ENCODE measurements at regions not wholly inside any gene's neighbourhood (a gene's known extent, or its start where the extent isn't known, plus 50 kb on each side); places are given as distances from the start of the nearest gene placed in this dataset.
A peak's percentile ranks its signal among the peaks of the same experiment; 100 is the strongest.

DNA sequence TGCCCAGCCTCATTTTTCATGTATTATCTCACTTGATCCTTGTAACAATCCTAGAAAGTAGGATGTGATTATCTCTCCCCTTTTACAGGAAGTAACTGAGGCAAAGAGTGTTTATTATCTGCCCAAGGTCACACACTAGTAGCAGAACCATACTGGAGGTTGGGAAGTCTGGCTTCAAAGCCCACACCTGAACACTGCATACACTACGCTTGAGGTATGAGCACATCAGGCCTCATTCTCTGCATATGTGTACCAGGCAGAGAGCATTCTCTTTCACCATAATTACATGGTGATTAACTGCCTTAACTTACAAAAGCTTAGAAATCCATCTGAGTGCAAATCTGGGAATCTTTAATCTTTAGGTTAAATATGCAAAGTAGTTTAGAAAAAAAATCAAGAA is 361.8 kb downstream of the MFSD1 start:
- no peak for DNase-seq (ENCODE audit: low read depth)
- TF ChIP-seq, protein P1, sequence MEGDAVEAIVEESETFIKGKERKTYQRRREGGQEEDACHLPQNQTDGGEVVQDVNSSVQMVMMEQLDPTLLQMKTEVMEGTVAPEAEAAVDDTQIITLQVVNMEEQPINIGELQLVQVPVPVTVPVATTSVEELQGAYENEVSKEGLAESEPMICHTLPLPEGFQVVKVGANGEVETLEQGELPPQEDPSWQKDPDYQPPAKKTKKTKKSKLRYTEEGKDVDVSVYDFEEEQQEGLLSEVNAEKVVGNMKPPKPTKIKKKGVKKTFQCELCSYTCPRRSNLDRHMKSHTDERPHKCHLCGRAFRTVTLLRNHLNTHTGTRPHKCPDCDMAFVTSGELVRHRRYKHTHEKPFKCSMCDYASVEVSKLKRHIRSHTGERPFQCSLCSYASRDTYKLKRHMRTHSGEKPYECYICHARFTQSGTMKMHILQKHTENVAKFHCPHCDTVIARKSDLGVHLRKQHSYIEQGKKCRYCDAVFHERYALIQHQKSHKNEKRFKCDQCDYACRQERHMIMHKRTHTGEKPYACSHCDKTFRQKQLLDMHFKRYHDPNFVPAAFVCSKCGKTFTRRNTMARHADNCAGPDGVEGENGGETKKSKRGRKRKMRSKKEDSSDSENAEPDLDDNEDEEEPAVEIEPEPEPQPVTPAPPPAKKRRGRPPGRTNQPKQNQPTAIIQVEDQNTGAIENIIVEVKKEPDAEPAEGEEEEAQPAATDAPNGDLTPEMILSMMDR (IDR thresholded peaks at IDR 0.05; ENCODE audit: insufficient read depth, low read depth, low read length): no peak
- H3K4me3 ChIP-seq (ENCODE audit: low read depth, low read length): no peak overlapping the region

DNA sequence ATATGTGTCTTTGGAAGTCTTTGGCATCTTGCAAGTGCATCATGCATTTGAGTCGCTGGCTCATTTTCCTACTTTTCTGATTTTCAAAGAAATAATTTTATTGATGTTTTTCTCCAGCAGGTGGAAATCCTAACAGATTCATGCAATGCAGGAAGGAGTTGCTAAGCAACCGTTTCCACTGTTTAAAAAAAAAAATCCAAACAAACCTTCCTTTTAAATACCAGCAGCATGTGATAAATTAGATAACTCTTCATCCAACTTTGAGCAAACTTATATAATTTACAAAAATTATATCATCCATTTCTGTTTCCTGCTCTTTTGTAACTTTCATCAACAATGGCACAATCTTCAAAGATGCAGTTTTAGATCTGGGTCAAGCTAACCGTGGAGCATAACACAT is 364.1 kb downstream of the MFSD1 start:
- DNase-seq (ENCODE audit: low read depth): peak; percentile 11
- H3K4me3 ChIP-seq (ENCODE audit: low read depth, low read length): no peak overlapping the region
- TF ChIP-seq, protein P1 (IDR thresholded peaks at IDR 0.05; ENCODE audit: insufficient read depth, low read depth, low read length): no peak

DNA sequence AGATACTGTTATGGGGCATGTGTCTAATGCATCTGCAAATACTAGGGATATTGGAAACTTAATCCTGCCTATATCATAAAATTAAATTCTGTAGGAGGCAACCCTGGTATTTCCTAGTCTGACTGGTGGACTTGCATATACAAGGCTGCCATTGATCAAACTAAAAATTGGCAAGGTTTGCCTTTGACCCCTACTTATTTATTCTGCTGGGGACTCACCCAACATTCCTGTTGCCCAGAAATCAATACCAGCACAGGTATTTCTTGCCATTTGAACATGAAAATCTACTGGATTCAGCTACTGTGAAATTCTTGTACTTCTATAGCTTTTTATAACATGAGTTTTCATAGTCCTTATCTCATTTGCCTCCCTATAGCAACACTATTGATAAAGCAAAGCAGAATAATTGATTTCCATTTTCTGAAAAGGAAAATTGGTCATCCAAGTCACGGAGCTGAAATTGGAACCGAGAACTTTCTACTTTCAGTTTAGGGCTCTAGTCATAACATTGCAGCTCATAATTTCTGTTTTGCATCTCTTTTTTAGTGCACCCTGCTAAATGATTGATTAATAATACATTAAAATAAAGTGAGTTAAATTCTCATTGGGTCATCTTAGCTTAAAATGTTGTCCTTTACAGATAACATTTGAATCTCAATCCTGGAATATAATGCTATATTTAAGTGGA is 365.2 kb downstream of the MFSD1 start:
- no peak overlapping the region for H3K4me3 ChIP-seq (ENCODE audit: low read depth, low read length)
- DNase-seq (ENCODE audit: low read depth): no peak
- TF ChIP-seq, protein P1 (IDR thresholded peaks at IDR 0.05; ENCODE audit: insufficient read depth, low read depth, low read length): no peak

DNA sequence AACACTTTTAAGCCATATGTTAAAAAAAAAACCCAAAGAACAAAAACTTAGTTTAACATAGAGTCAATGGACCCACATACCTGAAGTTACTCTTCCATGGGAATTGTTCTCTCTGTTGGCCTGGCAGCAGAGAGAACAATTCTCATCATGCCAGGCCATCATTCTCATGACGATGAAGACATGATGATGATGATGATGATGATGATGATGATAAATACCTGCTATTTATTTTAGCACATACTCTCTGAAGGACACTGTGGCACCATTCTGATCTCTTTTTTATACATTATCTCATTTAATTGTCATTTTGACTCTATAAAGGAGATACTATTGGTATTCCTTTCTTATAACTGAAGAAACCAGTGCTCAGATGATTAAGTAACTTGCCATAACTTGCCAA is 366.9 kb downstream of the MFSD1 start:
- H3K4me3 ChIP-seq (ENCODE audit: low read depth, low read length): no peak overlapping the region
- no peak for DNase-seq (ENCODE audit: low read depth)
- TF ChIP-seq, protein P1 (IDR thresholded peaks at IDR 0.05; ENCODE audit: insufficient read depth, low read depth, low read length): no peak

DNA sequence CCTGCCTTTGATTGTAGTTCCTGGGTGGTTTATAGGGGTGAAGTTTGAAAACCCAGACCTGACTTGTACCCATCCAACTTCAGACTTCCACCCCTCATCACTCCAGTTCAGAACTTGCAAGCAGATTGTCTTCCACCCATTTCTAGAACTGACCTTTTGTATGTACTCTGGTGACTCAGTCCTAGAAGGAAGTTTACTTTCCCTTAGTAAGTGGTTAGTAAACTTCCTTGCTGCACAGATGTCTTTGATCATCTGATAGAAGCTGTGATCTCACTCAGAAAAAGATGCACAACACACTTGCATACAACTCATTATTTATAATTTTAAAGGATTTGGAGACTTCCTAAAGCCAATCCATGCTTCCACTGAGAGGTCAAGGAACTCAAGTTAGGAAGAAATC is 368.0 kb downstream of the MFSD1 start:
- DNase-seq (ENCODE audit: low read depth): peak; percentile 85
- H3K4me3 ChIP-seq (ENCODE audit: low read depth, low read length): no peak overlapping the region

DNA sequence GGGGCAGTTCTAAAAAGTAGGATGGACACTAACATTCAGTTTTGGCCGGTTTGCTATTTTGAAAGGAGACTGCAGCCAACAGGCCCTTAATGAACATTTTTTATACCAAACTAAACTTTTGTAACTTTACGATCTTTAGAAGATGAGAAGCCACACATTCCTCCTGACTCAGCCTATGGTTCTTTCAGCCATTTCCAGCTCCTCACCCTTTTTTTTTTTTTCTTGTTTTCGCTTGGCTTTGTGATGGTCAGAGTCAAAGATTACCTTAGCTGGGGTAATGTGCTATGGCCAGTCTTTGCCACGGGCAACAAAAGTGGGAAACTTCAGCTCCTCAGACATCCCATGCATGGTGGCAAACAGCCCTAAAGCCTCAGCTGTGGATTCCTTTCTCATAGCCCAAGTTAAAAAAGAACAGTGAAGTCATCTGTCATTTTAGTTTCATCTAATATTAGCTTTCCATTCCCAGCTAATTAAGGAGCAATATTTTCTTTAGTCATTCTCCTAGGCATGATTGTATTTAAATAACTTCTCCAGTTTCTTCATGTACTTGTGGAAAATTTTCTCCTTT is 368.7 kb downstream of the MFSD1 start:
- H3K4me3 ChIP-seq (ENCODE audit: low read depth, low read length): no peak overlapping the region
- TF ChIP-seq, protein P1 (IDR thresholded peaks at IDR 0.05; ENCODE audit: insufficient read depth, low read depth, low read length): no peak
- DNase-seq (ENCODE audit: low read depth): peak; percentile 64

More for the DNA sequence above, 368.0 kb downstream of the MFSD1 start:
- TF ChIP-seq, protein P1 (IDR thresholded peaks at IDR 0.05; ENCODE audit: insufficient read depth, low read depth, low read length): no peak
